Gastroesophageal sphincter (tissue), 4 donors: ENCODE measurements at regions not wholly inside any gene's neighbourhood (a gene's known extent, or its start where the extent isn't known, plus 50 kb on each side); places are given as distances from the start of the nearest gene placed in this dataset.
"Not testable (repeated sequence)": the region's sequence is repeated elsewhere in the genome, so short reads cannot be mapped to it uniquely, and the experiment has no call there.

Experiments used
- ATAC-seq: fragments of 150-250 bp; one replicate; pipeline ENCODE4 v1.9.1; 2016; ENCODE audit warnings: mild to moderate bottlenecking, moderate library complexity
- H3K27ac ChIP-seq, 4 donors: fragments of 200-600 bp; sonication (generic) in 3 of 4; 1 replicate in 3 of 4; 2 replicates in 1 of 4; pipeline ENCODE4 v1.5.1; 2016 to 2019
- H3K27me3 ChIP-seq: fragments of 200-600 bp; sonication (generic); one replicate; pipeline ENCODE4 v1.5.1; 2019
- H3K36me3 ChIP-seq, 2 donors: fragments of 200-600 bp; sonication (generic); one replicate each; pipeline ENCODE4 v1.5.1; 2019; ENCODE audit warnings: control low read depth in 1 of 2
- H3K4me1 ChIP-seq, 3 donors: fragments of 200-600 bp; sonication (generic); 1 replicate in 2 of 3; 2 replicates in 1 of 3; pipeline ENCODE4 v1.5.1; 2016 to 2019; ENCODE audit warnings: control low read depth in 2 of 3
- H3K4me3 ChIP-seq, 2 donors: fragments of 200-600 bp; sonication (generic); one replicate each; pipeline ENCODE4 v1.5.1; 2019; ENCODE audit warnings: mild to moderate bottlenecking in 1 of 2, moderate library complexity in 1 of 2
- H3K9me3 ChIP-seq, 3 donors: fragments of 200-600 bp; sonication (generic); one replicate each; pipeline ENCODE4 v1.5.1; 2017 to 2019; ENCODE audit warnings: control low read depth in 2 of 3
- EP300 ChIP-seq: sonication (generic); formaldehyde crosslinking; IDR thresholded peaks from one replicate; pipeline ENCODE4 v1.6.1; 2017; ENCODE audit warnings: antibody characterized with exemption, mild to moderate bottlenecking
- POLR2A ChIP-seq, 2 donors: fragments of 450-650 bp; IDR thresholded peaks; one replicate each; pipeline ENCODE4 v1.6.1; 2017; ENCODE audit warnings: antibody characterized with exemption in 2 of 2, mild to moderate bottlenecking in 2 of 2, moderate library complexity in 1 of 2
- POLR2AphosphoS5 ChIP-seq: sonication (generic); formaldehyde crosslinking; IDR thresholded peaks from one replicate; pipeline ENCODE4 v1.6.1; 2017; ENCODE audit warnings: antibody characterized with exemption
- WGBS, 2 donors: methylation state at CpG; one replicate each; pipeline ENCODE4 v1.1.5; 2018; ENCODE audit warnings: low coverage in 1 of 2; 5-methylcytosine and 5-hydroxymethylcytosine counted together
- TF ChIP-seq, protein P1 (sequence below), 4 experiments: fragments of 200-600 bp in 2 of 4; fragments of 450-650 bp in 2 of 4; sonication (generic) in 1 of 4; IDR thresholded peaks; one replicate each; pipeline ENCODE4 v1.5.1; 2017 to 2019; ENCODE audit warnings: antibody characterized with exemption in 4 of 4, mild to moderate bottlenecking in 2 of 4, moderate library complexity in 2 of 4

DNA sequence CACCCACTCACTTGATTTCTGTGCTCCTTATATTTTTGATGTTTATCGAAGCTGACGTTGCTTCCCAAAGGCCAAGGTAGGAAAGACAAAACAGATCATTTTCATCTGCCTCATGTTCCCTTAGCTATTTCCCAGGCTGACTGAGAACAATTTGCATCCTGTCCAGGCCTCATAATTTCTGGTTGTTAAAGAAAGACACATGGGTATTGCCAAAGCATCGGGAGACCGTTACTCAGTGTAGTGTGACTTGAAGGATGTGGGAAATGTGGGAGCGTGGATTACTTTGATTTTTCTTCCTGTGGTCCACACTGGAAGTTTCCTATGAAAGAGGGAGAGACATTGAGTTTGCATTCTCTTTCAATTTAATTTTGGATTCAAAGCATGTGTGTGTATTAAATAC lies 204.6 kb downstream of the TRIB2 start:
- no peak for TF ChIP-seq POLR2A (IDR thresholded peaks at IDR 0.05)
- TF ChIP-seq EP300 = no peak
- no peak for TF ChIP-seq POLR2AphosphoS5
- no peaks in the 10 kb centered on the region for H3K27me3 ChIP-seq
- H3K4me1 ChIP-seq = peaks cover 0 to 26% (median 11%) of the 10 kb centered on the region in 3 donors
- WGBS, 2 donors = 53 to 72% methylated on average over 4 to 5 of the region's 5 CpGs
- ATAC-seq = no peak
- H3K27ac ChIP-seq = no peak overlapping the region
- H3K4me3 ChIP-seq = no peak overlapping the region
- H3K9me3 ChIP-seq = no peaks in the 10 kb centered on the region
- no peaks in the 10 kb centered on the region for H3K36me3 ChIP-seq

DNA sequence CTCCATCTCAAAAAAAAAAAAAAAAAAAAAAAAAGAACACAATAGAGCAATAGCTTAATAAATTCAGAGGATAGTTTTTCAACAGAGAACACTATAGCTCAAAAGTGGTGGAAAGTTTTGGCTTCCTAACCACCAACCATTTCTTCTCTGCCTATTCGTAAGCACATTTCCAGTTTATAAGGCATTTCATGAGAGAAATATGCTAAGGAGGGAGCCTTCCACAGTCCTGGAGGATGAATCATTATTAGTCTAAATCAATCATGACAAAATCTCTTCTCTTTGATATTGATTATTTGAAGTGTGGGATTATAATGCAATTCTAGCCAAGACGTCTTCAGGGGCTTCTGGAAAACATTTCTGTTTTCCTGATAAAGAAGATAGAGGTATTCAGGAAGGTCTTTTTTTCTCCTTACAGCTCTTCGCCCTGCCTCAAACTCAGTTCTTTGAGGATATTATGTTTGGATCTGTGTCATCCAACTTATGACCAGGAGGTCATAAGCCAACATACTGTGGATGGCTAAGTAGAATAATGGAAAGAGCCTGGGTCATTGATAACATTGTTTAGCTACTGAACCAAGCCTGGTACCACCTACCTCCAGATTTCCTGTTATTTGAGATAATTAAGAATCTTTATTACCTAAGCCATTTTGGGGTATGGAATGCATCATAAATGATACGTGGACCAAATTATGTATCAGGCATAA lies 207.3 kb downstream of the TRIB2 start:
- H3K27ac ChIP-seq = no peak overlapping the region
- 71 to 76% methylated on average over 4 of the region's 4 CpGs for WGBS, 2 donors

DNA sequence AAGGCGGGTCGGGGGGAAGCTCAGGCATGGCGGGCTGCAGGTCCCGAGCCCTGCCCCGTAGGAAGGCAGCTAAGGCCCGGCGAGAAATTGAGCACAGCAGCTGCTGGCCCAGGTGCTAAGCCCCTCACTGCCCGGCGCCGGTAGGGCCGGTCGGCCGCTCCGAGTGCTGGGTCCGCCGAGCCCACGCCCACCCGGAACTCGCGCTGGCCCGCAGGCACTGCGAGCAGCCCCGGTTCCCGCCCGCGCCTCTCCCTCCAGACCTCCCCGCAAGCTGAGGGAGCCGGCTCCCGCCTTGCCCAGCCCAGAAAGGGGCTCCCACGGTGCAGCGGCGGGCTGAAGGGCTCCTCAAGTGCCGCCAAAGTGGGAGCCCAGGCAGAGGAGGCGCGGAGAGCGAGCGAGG lies 209.9 kb downstream of the TRIB2 start:
- no CpG with 5 or more reads among the region's 37 CpGs for WGBS, 2 donors
- H3K9me3 ChIP-seq, H3K27me3 ChIP-seq, H3K27ac ChIP-seq, ATAC-seq, H3K4me1 ChIP-seq, H3K4me3 ChIP-seq, H3K36me3 ChIP-seq: not testable (repeated sequence)

More for the DNA sequence above, 207.3 kb downstream of the TRIB2 start:
- TF ChIP-seq POLR2AphosphoS5 (no peak), EP300 (no peak), POLR2A (IDR thresholded peaks at IDR 0.05) (no peak)
- TF ChIP-seq, protein P1, sequence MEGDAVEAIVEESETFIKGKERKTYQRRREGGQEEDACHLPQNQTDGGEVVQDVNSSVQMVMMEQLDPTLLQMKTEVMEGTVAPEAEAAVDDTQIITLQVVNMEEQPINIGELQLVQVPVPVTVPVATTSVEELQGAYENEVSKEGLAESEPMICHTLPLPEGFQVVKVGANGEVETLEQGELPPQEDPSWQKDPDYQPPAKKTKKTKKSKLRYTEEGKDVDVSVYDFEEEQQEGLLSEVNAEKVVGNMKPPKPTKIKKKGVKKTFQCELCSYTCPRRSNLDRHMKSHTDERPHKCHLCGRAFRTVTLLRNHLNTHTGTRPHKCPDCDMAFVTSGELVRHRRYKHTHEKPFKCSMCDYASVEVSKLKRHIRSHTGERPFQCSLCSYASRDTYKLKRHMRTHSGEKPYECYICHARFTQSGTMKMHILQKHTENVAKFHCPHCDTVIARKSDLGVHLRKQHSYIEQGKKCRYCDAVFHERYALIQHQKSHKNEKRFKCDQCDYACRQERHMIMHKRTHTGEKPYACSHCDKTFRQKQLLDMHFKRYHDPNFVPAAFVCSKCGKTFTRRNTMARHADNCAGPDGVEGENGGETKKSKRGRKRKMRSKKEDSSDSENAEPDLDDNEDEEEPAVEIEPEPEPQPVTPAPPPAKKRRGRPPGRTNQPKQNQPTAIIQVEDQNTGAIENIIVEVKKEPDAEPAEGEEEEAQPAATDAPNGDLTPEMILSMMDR (IDR thresholded peaks at IDR 0.05) = no peak
- peaks cover 0 to 15% (median 6%) of the 10 kb centered on the region in 3 donors for H3K4me1 ChIP-seq
- no peak for ATAC-seq
- no peaks in the 10 kb centered on the region for H3K36me3 ChIP-seq
- no peak overlapping the region for H3K4me3 ChIP-seq
- no peaks in the 10 kb centered on the region for H3K27me3 ChIP-seq
- H3K9me3 ChIP-seq = no peaks in the 10 kb centered on the region

DNA sequence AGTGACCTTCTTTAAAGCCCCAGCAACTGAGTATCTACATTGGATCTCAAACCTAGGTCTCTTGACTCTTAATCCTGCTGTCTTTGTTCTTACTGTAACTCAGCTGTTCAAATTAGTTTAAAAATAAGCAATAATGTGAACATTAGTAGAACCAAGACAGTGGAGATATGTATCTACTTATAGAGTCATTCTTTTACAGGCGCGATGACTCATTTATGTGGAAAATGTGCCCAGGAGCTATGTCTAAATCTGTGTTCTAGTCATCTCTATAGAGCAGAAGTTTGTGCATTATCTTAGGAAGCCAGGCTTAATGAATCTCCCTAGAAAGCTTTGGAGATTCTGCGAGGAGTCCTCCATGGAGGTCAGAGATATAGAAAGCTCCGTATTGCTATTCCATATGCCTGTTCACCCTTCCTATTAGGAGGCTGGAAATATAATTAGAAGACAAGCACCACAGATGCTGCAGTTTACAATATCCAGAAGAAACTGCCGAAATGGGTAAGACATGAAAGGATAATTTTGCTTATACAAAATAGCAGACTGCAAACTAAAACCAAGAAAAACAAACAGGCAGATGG lies 211.6 kb downstream of the TRIB2 start:
- Histone ChIP-seq H3K27ac (no peak overlapping the region), H3K9me3 (no peaks in the 10 kb centered on the region), H3K27me3 (no peaks in the 10 kb centered on the region), H3K4me1 (peaks cover 0 to 7% (median 0%) of the 10 kb centered on the region in 3 donors), H3K36me3 (no peaks in the 10 kb centered on the region), H3K4me3 (no peak overlapping the region)
- TF ChIP-seq EP300 (no peak), POLR2AphosphoS5 (no peak)
- TF ChIP-seq, protein P1 (IDR thresholded peaks at IDR 0.05) = no peak
- ATAC-seq = no peak
- WGBS, 2 donors = 73 to 91% methylated on average over 3 to 5 of the region's 5 CpGs

DNA sequence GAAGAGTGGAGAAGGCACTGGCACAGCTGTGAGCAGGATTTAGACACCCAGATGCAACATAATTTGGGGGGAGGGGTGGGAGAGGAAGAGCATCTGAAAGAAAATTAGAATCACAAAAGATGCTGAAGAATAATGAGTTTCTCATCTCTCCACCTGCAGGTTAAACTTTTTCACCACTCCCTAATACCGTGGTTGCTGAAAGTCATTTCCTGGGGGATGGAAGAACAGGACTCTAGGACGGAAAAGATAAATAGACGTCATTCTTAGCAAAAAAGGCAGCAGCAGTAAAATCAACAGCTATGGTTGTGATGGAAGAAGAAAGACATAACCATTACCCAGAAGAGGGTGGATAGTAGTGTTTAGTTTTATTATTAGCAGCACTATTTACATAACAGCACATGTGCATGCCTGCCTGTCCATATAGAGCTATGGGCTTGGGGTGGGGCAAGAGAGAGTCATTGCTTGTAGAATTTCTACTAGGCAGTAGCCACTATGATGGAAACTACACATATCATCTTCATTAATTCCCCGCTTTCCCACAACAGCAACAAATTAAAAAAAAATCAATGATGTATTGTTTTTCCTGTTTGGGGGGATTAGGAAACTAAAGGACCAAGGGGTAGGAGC lies 212.2 kb downstream of the TRIB2 start:
- Histone ChIP-seq H3K4me3 (no peak overlapping the region), H3K9me3 (no peaks in the 10 kb centered on the region), H3K27me3 (no peaks in the 10 kb centered on the region), H3K36me3 (no peaks in the 10 kb centered on the region), H3K4me1 (peaks cover 0 to 7% (median 0%) of the 10 kb centered on the region in 3 donors), H3K27ac (no peak overlapping the region)
- TF ChIP-seq POLR2A (IDR thresholded peaks at IDR 0.05) (no peak), EP300 (no peak), POLR2AphosphoS5 (no peak)
- TF ChIP-seq, protein P1 (IDR thresholded peaks at IDR 0.05) = no peak
- WGBS, 2 donors = 45 to 56% methylated on average over 4 of the region's 4 CpGs
- no peak for ATAC-seq

DNA sequence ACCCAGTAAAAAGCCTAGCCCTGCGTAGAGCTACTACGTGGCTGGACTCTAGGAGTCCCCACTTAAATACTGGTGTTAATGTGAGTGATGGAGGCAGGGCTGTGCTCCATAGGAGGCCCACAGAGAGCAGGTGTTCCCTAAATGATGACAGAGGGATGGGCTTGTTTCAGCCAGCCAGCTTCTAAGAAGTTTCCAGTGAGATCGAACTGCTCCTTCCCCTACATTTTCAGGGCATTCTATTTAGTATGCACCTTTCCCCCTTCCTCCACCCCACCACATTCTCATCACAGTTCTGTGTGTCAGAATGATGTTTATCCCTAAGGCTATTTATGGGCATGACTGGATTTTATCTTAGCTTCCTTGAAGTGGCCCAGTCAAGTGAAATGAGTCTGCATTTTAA lies 213.0 kb downstream of the TRIB2 start:
- Histone ChIP-seq H3K4me3 (no peak overlapping the region), H3K27ac (no peak overlapping the region), H3K36me3 (no peaks in the 10 kb centered on the region), H3K4me1 (peaks cover 0 to 7% (median 0%) of the 10 kb centered on the region in 3 donors), H3K27me3 (no peaks in the 10 kb centered on the region), H3K9me3 (no peaks in the 10 kb centered on the region)
- TF ChIP-seq EP300 (no peak), POLR2A (IDR thresholded peaks at IDR 0.05) (no peak), POLR2AphosphoS5 (no peak)
- TF ChIP-seq, protein P1 (IDR thresholded peaks at IDR 0.05) = no peak
- 54 to 100% methylated on average over 2 of the region's 3 CpGs for WGBS, 2 donors
- ATAC-seq = no peak
